Ishikawa (cell line): ENCODE measurements at regions not wholly inside any gene's neighbourhood (a gene's known extent, or its start where the extent isn't known, plus 50 kb on each side); places are given as distances from the start of the nearest gene placed in this dataset.

ENCODE experiments used
- CEBPB ChIP-seq: IDR thresholded peaks from 2 replicates; pipeline ENCODE4 v1.6.1; 2012
- CREB1 ChIP-seq: IDR thresholded peaks from 2 replicates; pipeline ENCODE4 v1.6.1; 2012; ENCODE audit warnings: low read depth
- EGR1 ChIP-seq: IDR thresholded peaks from 2 replicates; pipeline ENCODE4 v1.6.1; 2012
- EP300 ChIP-seq: IDR thresholded peaks from 2 replicates; pipeline ENCODE4 v1.6.1; 2012; ENCODE audit warnings: borderline replicate concordance
- FOXM1 ChIP-seq: IDR thresholded peaks from 2 replicates; pipeline ENCODE4 v1.6.1; 2012; ENCODE audit warnings: low read depth, borderline replicate concordance
- NFIC ChIP-seq: IDR thresholded peaks from 2 replicates; pipeline ENCODE4 v1.6.1; 2012
- RAD21 ChIP-seq: IDR thresholded peaks from 2 replicates; pipeline ENCODE4 v1.6.1; 2012; ENCODE audit warnings: low read depth
- TAF1 ChIP-seq: IDR thresholded peaks from 2 replicates; pipeline ENCODE4 v1.6.1; 2012; ENCODE audit warnings: low read depth, mild to moderate bottlenecking
- TCF12 ChIP-seq: IDR thresholded peaks from 2 replicates; pipeline ENCODE4 v1.6.1; 2012; ENCODE audit warnings: low read depth
- TEAD4 ChIP-seq: IDR thresholded peaks from 2 replicates; pipeline ENCODE4 v1.6.1; 2012
- YY1 ChIP-seq: IDR thresholded peaks from 2 replicates; pipeline ENCODE4 v1.6.1; 2012; ENCODE audit warnings: low read depth
- ZBTB7A ChIP-seq: IDR thresholded peaks from 2 replicates; pipeline ENCODE4 v1.6.1; 2012; ENCODE audit warnings: low read depth
- TF ChIP-seq, protein P1 (sequence below): IDR thresholded peaks from 2 replicates; pipeline ENCODE4 v1.6.1; 2012
- TF ChIP-seq, protein P2 (sequence below): IDR thresholded peaks from 2 replicates; pipeline ENCODE4 v1.6.1; 2012; ENCODE audit warnings: low read depth, mild to moderate bottlenecking
- TF ChIP-seq, protein P3 (sequence below): IDR thresholded peaks from 2 replicates; pipeline ENCODE4 v1.6.1; 2012

DNA sequence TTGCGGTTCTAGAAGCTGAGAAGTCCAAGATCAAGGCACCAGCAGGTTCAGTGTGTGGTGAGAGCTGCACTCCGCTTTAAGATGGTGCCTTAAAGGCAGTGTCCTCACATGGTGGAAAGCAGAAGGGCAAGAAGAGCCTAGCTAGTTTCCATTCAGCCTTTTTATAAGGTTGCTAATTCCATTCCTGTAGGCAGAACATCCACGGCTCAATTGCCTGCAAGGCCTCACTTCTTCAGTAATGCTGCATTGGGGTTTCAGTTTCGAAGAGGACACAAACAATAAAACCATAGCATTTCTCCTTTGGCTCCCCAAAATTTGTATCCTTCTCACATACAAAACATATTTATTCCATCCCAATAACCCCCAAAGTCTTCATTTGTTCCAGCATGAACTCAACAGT lies 109.5 kb upstream of the KCND2 start:
- TF ChIP-seq ZBTB7A (no peak), FOXM1 (no peak), TEAD4 (no peak), EGR1 (no peak), NFIC (no peak), YY1 (no peak), CEBPB (no peak), TAF1 (no peak), CREB1 (no peak), TCF12 (no peak)
- TF ChIP-seq, protein P1, sequence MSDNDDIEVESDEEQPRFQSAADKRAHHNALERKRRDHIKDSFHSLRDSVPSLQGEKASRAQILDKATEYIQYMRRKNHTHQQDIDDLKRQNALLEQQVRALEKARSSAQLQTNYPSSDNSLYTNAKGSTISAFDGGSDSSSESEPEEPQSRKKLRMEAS = no peak
- TF ChIP-seq, protein P2, sequence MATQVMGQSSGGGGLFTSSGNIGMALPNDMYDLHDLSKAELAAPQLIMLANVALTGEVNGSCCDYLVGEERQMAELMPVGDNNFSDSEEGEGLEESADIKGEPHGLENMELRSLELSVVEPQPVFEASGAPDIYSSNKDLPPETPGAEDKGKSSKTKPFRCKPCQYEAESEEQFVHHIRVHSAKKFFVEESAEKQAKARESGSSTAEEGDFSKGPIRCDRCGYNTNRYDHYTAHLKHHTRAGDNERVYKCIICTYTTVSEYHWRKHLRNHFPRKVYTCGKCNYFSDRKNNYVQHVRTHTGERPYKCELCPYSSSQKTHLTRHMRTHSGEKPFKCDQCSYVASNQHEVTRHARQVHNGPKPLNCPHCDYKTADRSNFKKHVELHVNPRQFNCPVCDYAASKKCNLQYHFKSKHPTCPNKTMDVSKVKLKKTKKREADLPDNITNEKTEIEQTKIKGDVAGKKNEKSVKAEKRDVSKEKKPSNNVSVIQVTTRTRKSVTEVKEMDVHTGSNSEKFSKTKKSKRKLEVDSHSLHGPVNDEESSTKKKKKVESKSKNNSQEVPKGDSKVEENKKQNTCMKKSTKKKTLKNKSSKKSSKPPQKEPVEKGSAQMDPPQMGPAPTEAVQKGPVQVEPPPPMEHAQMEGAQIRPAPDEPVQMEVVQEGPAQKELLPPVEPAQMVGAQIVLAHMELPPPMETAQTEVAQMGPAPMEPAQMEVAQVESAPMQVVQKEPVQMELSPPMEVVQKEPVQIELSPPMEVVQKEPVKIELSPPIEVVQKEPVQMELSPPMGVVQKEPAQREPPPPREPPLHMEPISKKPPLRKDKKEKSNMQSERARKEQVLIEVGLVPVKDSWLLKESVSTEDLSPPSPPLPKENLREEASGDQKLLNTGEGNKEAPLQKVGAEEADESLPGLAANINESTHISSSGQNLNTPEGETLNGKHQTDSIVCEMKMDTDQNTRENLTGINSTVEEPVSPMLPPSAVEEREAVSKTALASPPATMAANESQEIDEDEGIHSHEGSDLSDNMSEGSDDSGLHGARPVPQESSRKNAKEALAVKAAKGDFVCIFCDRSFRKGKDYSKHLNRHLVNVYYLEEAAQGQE = no peak

DNA sequence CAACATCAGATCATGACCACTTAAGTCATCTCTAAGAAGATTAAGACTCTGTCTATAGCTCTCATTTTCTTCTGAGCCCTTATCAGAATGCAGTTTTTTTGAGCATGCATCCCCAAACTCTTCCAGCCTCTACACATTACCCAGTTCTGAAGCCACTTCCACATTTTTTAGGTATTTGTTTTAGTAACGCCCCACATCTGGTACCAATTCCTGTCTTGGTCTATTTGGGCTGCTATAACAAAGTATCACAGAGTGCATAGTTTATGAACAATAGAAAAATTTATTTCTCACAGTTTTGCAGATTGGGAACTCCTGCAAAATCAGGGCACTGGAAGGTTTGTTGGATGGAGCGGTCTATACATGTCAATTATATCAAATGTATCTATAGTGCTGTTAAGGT lies 107.7 kb upstream of the KCND2 start:
- TF ChIP-seq TEAD4 (no peak), EGR1 (no peak), RAD21 (no peak), ZBTB7A (no peak), TAF1 (no peak), NFIC (no peak), YY1 (no peak), TCF12 (no peak), EP300 (no peak), FOXM1 (no peak), CEBPB (no peak), CREB1 (no peak)
- TF ChIP-seq, protein P1 = no peak
- TF ChIP-seq, protein P2 = no peak
- TF ChIP-seq, protein P3, sequence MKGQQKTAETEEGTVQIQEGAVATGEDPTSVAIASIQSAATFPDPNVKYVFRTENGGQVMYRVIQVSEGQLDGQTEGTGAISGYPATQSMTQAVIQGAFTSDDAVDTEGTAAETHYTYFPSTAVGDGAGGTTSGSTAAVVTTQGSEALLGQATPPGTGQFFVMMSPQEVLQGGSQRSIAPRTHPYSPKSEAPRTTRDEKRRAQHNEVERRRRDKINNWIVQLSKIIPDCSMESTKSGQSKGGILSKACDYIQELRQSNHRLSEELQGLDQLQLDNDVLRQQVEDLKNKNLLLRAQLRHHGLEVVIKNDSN = no peak

DNA sequence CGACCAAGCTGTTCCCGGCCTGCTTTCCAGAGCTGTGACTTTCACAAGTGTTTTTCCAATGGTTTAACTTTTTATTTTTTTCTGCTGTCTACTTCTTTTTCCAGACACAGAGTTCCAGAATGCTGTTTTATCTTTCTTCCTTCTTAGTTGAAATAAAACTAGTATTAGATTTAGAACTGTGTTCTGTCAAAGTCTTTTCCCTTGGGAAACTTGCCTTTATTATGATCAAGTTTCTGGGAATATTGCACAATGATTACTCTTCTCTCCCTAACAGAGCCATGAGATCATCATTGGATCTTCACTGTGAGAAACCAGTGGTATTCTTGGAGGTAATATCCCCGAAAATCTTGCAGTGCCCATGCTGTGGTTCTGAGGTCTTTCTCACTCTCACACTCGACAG lies 104.9 kb upstream of the KCND2 start:
- no peak for TF ChIP-seq RAD21
- TF ChIP-seq TCF12 = no peak
- no peak for TF ChIP-seq CREB1
- TF ChIP-seq EP300 = no peak
- TF ChIP-seq, protein P1 = no peak
- no peak for TF ChIP-seq YY1
- no peak for TF ChIP-seq TEAD4
- TF ChIP-seq, protein P2 = no peak
- no peak for TF ChIP-seq NFIC
- TF ChIP-seq EGR1 = no peak
- TF ChIP-seq, protein P3 = no peak
- no peak for TF ChIP-seq TAF1
- no peak for TF ChIP-seq CEBPB
- no peak for TF ChIP-seq FOXM1
- no peak for TF ChIP-seq ZBTB7A

DNA sequence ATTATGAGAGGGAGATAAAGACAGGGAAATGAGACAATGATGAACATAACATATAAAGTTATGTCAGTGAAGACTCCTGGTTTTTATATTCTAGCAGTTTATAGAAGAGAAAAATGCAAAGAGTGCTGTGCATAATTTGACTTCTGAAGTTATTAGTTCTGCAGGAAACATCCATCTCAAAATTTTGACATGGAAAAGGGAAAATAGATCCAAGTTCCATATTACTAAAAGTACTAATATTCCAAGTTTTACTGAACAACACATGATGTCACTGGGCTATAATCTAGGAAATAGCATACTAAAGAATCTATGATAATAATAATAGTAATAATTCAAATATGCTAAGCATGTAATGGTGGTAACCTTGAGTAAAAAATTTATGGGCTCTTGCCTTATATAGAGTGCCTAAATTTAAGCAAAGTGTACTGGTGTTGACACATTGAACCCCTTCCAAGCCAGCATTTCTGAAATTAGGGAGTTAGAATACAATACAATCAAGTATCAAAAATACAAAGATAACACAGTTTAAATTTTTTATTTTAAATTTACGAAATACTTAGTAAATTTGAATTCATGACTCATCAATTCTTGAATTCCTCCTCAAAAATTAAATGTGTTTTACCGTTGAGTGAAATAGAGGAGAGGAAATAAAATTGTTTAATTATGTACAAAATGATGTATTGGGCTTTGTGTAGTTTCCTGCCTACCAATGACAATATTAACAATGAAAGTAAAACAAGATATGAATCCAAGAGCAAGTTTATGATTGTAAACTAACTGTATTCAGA lies 102.8 kb upstream of the KCND2 start:
- no peak for TF ChIP-seq FOXM1
- no peak for TF ChIP-seq TEAD4
- TF ChIP-seq CREB1 = no peak
- no peak for TF ChIP-seq TAF1
- TF ChIP-seq TCF12 = no peak
- no peak for TF ChIP-seq YY1
- TF ChIP-seq, protein P1 = no peak
- TF ChIP-seq EP300 = no peak
- no peak for TF ChIP-seq RAD21
- no peak for TF ChIP-seq ZBTB7A
- TF ChIP-seq, protein P3 = no peak
- TF ChIP-seq CEBPB = no peak
- TF ChIP-seq EGR1 = no peak
- TF ChIP-seq NFIC = no peak
- TF ChIP-seq, protein P2 = no peak
